ENCODE measurements at regions not wholly inside any gene's neighbourhood (a gene's known extent, or its start where the extent isn't known, plus 50 kb on each side); places are given as distances from the start of the nearest gene placed in this dataset.

- DNase-seq (ENCODE audit: low read depth, low spot score) (no peak), FAIRE-seq (no peak)
- Histone ChIP-seq H3K4me1 (ENCODE audit: control insufficient read depth, extremely low read depth, insufficient read depth, low read length) (no peaks in the 10 kb centered on the region), H3K36me3 (ENCODE audit: control insufficient read depth in 2 of 2, extremely low read depth in 1 of 2, insufficient read depth in 2 of 2, low read length in 2 of 2) (no peaks in the 10 kb centered on the region), H3K9me3 (ENCODE audit: control insufficient read depth, low read depth, low read length) (no peaks in the 10 kb centered on the region), H2AFZ (ENCODE audit: control insufficient read depth, low read length) (no peak overlapping the region), H3K4me3 (ENCODE audit: control insufficient read depth in 2 of 3, extremely low read depth in 1 of 3, insufficient read depth in 2 of 3, low read depth in 1 of 3, low read length in 3 of 3) (no peak overlapping the region), H3K4me2 (ENCODE audit: control insufficient read depth, extremely low read depth, insufficient read depth, low read depth, low read length) (no peak overlapping the region), H3K9ac (ENCODE audit: control insufficient read depth, extremely low read depth, insufficient read depth, low read length) (no peak overlapping the region), H3K27me3 (ENCODE audit: control insufficient read depth, extremely low read depth, insufficient read depth, low read length) (peaks cover 3% of the 10 kb centered on the region), H3K9me1 (ENCODE audit: control insufficient read depth, extremely low read depth, insufficient read depth, low read length) (no peaks in the 10 kb centered on the region), H3K27ac (ENCODE audit: control insufficient read depth, insufficient read depth, low read length) (no peak overlapping the region), H3K79me2 (ENCODE audit: control insufficient read depth, insufficient read depth, low read length) (no peaks in the 10 kb centered on the region), H4K20me1 (ENCODE audit: control insufficient read depth, extremely low read depth, insufficient read depth, low read length) (no peaks in the 10 kb centered on the region)
- dilution Hi-C loops (cut with MboI; ENCODE audit: extremely low pct_ligation_motif_present, low sequenced_read_pairs) = no loop called here
- no peak for TF ChIP-seq EZH2 (IDR thresholded peaks at IDR 0.05; ENCODE audit: low read length)
- TF ChIP-seq, protein P1, sequence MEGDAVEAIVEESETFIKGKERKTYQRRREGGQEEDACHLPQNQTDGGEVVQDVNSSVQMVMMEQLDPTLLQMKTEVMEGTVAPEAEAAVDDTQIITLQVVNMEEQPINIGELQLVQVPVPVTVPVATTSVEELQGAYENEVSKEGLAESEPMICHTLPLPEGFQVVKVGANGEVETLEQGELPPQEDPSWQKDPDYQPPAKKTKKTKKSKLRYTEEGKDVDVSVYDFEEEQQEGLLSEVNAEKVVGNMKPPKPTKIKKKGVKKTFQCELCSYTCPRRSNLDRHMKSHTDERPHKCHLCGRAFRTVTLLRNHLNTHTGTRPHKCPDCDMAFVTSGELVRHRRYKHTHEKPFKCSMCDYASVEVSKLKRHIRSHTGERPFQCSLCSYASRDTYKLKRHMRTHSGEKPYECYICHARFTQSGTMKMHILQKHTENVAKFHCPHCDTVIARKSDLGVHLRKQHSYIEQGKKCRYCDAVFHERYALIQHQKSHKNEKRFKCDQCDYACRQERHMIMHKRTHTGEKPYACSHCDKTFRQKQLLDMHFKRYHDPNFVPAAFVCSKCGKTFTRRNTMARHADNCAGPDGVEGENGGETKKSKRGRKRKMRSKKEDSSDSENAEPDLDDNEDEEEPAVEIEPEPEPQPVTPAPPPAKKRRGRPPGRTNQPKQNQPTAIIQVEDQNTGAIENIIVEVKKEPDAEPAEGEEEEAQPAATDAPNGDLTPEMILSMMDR (optimal IDR thresholded peaks at IDR 0.05 in 1 of 3, IDR thresholded peaks at IDR 0.05 in 1 of 3, conservative IDR thresholded peaks at IDR 0.05 in 1 of 3; ENCODE audit: extremely low read depth in 1 of 3, insufficient read depth in 2 of 3, low read length in 3 of 3) = no peak
Observed at GRCh38 chr12:131604859-131605258, 106.0 kb upstream of the SFSWAP start.

GRCh38 chr12:131605304-131605829 lies 105.5 kb upstream of the SFSWAP start:
- Histone ChIP-seq H3K79me2 (ENCODE audit: control insufficient read depth, insufficient read depth, low read length) (no peaks in the 10 kb centered on the region), H3K4me2 (ENCODE audit: control insufficient read depth, extremely low read depth, insufficient read depth, low read depth, low read length) (no peak overlapping the region), H3K27ac (ENCODE audit: control insufficient read depth, insufficient read depth, low read length) (no peak overlapping the region), H3K4me1 (ENCODE audit: control insufficient read depth, extremely low read depth, insufficient read depth, low read length) (no peaks in the 10 kb centered on the region), H3K27me3 (ENCODE audit: control insufficient read depth, extremely low read depth, insufficient read depth, low read length) (peaks cover 3% of the 10 kb centered on the region), H3K9me1 (ENCODE audit: control insufficient read depth, extremely low read depth, insufficient read depth, low read length) (no peaks in the 10 kb centered on the region), H3K36me3 (ENCODE audit: control insufficient read depth in 2 of 2, extremely low read depth in 1 of 2, insufficient read depth in 2 of 2, low read length in 2 of 2) (no peaks in the 10 kb centered on the region), H4K20me1 (ENCODE audit: control insufficient read depth, extremely low read depth, insufficient read depth, low read length) (no peaks in the 10 kb centered on the region), H3K9me3 (ENCODE audit: control insufficient read depth, low read depth, low read length) (no peaks in the 10 kb centered on the region), H3K9ac (ENCODE audit: control insufficient read depth, extremely low read depth, insufficient read depth, low read length) (no peak overlapping the region), H3K4me3 (ENCODE audit: control insufficient read depth in 2 of 3, extremely low read depth in 1 of 3, insufficient read depth in 2 of 3, low read depth in 1 of 3, low read length in 3 of 3) (no peak overlapping the region), H2AFZ (ENCODE audit: control insufficient read depth, low read length) (no peak overlapping the region)
- DNase-seq (ENCODE audit: low read depth, low spot score) (no peak), FAIRE-seq (no peak)
- TF ChIP-seq EZH2 (IDR thresholded peaks at IDR 0.05; ENCODE audit: low read length) = no peak
- TF ChIP-seq, protein P1 (optimal IDR thresholded peaks at IDR 0.05 in 1 of 3, IDR thresholded peaks at IDR 0.05 in 1 of 3, conservative IDR thresholded peaks at IDR 0.05 in 1 of 3; ENCODE audit: extremely low read depth in 1 of 3, insufficient read depth in 2 of 3, low read length in 3 of 3) = no peak
- dilution Hi-C loops (cut with MboI; ENCODE audit: extremely low pct_ligation_motif_present, low sequenced_read_pairs) = no loop called here

Data from keratinocyte (primary cell).